ENCODE measurements at regions not wholly inside any gene's neighbourhood (a gene's known extent, or its start where the extent isn't known, plus 50 kb on each side); places are given as distances from the start of the nearest gene placed in this dataset.
A peak's percentile ranks its signal among the peaks of the same experiment; 100 is the strongest.

DNA sequence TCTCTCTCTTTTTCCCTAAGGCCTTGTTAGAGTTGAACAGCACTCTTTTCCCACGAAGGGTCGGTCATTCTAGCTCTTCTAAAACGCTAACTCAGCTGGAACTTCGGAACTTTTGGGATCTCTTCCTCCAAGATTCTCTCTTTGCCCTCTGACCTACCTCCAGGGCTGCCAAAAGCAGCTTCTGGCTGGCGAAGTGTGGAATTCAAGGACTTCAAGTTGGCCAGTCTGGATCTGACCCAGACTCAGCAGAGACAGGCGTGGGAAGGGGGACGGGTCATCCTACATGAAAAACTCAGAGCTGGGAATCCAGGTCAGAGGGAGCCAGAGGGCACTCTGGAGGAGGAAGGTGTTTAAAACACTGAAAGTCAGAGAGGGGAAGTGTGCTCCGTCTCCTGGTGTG is 305.5 kb upstream of the HDAC4 start:
- peak in 1 of 2 experiments; percentile 10 for DNase-seq (ENCODE audit: low read depth in 1 of 2, low spot score in 1 of 2)
- in situ Hi-C loops (cut with HindIII; ENCODE audit: low pct_unique_long_range_greater_than_20kb, low sequenced_read_pairs), result no loop called here
- no peak for TF ChIP-seq JUND (IDR thresholded peaks at IDR 0.05; ENCODE audit: low read depth)

GRCh38 chr2:239704737-239705136 is 303.9 kb upstream of the HDAC4 start:
- no peak for TF ChIP-seq JUND (IDR thresholded peaks at IDR 0.05; ENCODE audit: low read depth)
- no peak for DNase-seq (ENCODE audit: low read depth in 1 of 2, low spot score in 1 of 2)
- in situ Hi-C loops (cut with HindIII; ENCODE audit: low pct_unique_long_range_greater_than_20kb, low sequenced_read_pairs), result no loop called here

- no peak for TF ChIP-seq JUND (IDR thresholded peaks at IDR 0.05; ENCODE audit: low read depth)
- no peak for DNase-seq (ENCODE audit: low read depth in 1 of 2, low spot score in 1 of 2)
- in situ Hi-C loops (cut with HindIII; ENCODE audit: low pct_unique_long_range_greater_than_20kb, low sequenced_read_pairs), result no loop called here
Observed at GRCh38 chr2:239703834-239704233, 303.0 kb upstream of the HDAC4 start.

- in situ Hi-C loops (cut with HindIII; ENCODE audit: low pct_unique_long_range_greater_than_20kb, low sequenced_read_pairs), result no loop called here
- no peak for DNase-seq (ENCODE audit: low read depth in 1 of 2, low spot score in 1 of 2)
Observed at GRCh38 chr2:239700686-239701345, 300.0 kb upstream of the HDAC4 start.

GRCh38 chr2:239697399-239698164 is 296.8 kb upstream of the HDAC4 start:
- in situ Hi-C loops (cut with HindIII; ENCODE audit: low pct_unique_long_range_greater_than_20kb, low sequenced_read_pairs), result no loop called here
- no peak for TF ChIP-seq JUND (IDR thresholded peaks at IDR 0.05; ENCODE audit: low read depth)
- DNase-seq (ENCODE audit: low read depth in 1 of 2, low spot score in 1 of 2), result peak in 1 of 2 experiments; percentile 29

More at GRCh38 chr2:239700686-239701345, 300.0 kb upstream of the HDAC4 start:
- TF ChIP-seq JUND (IDR thresholded peaks at IDR 0.05; ENCODE audit: low read depth), result no peak

DNA sequence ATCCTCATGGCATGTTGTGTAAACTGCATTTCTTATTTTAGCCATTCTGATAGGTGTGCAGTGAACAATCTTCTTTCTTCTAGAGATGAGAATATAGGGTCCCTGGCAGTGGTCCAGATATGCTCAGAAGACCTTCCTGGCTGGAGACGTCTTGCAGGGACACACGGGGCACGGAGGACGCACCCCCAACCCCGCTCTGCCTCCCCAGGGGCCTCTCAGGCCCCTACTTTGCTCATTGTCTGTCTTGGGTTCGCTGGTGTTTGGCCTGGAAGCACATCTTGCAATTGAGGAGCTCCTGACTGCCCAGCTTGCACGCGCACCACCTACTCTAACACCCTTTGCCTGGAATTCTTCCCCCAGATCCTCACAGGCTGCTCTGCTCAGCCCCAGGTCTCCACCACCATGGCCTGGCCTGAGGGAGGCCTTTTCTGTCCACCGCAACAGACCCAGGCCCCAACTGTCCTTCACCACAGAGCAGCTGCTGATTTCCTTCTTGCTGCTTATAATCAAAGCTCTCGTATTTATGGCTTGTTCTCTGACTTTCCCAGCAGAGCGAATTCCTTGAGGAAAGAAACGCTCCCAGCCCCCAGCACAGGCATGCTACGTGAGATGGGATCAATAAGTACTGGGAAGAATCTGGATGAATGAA is 295.9 kb upstream of the HDAC4 start:
- TF ChIP-seq JUND (IDR thresholded peaks at IDR 0.05; ENCODE audit: low read depth), result no peak
- in situ Hi-C loops (cut with HindIII; ENCODE audit: low pct_unique_long_range_greater_than_20kb, low sequenced_read_pairs), result no loop called here
- no peak for DNase-seq (ENCODE audit: low read depth in 1 of 2, low spot score in 1 of 2)

DNA sequence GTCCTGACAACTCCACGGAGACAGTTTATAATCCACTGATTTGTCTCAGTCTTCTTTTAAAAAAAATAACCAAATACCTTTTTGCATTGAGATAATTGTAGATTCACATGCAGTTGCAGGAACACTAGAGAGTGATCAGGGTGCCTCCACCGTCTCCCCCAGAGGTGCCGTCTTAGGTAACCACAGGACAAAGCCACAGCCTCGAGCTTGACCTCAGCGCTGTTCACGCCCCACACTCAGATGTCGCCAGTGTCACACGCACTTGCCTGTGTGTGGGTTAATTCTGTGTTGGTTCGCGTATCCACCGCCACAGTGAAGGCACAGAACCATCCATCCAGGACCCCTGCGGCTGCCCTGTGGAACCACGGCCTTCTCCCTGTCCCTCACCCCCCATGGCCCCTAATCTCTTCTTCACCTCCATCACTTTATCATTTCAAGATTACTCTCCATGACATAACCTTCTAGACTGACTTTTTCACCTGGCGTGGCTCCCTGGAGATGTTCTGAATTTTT is 295.0 kb upstream of the HDAC4 start:
- in situ Hi-C loops (cut with HindIII; ENCODE audit: low pct_unique_long_range_greater_than_20kb, low sequenced_read_pairs), result no loop called here
- TF ChIP-seq JUND (IDR thresholded peaks at IDR 0.05; ENCODE audit: low read depth), result no peak

GRCh38 chr2:239695106-239695727 is 294.4 kb upstream of the HDAC4 start:
- in situ Hi-C loops (cut with HindIII; ENCODE audit: low pct_unique_long_range_greater_than_20kb, low sequenced_read_pairs), result no loop called here
- DNase-seq (ENCODE audit: low read depth in 1 of 2, low spot score in 1 of 2), result no peak
- TF ChIP-seq JUND (IDR thresholded peaks at IDR 0.05; ENCODE audit: low read depth), result no peak

More for the DNA sequence above, 295.0 kb upstream of the HDAC4 start:
- no peak for DNase-seq (ENCODE audit: low read depth in 1 of 2, low spot score in 1 of 2)

DNA sequence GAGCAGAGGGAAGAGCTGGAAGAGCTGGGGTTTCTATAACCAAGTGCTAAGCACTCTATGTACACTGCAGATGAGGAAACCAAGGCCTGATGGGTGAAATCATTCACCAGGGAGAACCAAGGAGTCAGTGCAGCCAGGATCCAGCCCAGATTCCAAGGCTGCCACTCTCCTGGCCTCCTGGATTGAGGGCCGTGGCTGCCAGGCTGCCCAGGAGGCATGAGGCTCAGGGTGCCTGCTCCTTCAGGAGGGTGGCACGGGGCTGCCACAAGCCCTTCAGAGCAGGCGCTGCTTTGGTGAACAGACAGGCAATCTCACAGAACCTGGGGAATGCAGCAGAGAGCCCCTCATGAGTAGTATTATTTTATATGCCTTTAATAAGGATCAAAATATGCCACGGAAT is 293.7 kb upstream of the HDAC4 start:
- no peak for DNase-seq (ENCODE audit: low read depth in 1 of 2, low spot score in 1 of 2)
- in situ Hi-C loops (cut with HindIII; ENCODE audit: low pct_unique_long_range_greater_than_20kb, low sequenced_read_pairs), result no loop called here
- no peak for TF ChIP-seq JUND (IDR thresholded peaks at IDR 0.05; ENCODE audit: low read depth)

DNA sequence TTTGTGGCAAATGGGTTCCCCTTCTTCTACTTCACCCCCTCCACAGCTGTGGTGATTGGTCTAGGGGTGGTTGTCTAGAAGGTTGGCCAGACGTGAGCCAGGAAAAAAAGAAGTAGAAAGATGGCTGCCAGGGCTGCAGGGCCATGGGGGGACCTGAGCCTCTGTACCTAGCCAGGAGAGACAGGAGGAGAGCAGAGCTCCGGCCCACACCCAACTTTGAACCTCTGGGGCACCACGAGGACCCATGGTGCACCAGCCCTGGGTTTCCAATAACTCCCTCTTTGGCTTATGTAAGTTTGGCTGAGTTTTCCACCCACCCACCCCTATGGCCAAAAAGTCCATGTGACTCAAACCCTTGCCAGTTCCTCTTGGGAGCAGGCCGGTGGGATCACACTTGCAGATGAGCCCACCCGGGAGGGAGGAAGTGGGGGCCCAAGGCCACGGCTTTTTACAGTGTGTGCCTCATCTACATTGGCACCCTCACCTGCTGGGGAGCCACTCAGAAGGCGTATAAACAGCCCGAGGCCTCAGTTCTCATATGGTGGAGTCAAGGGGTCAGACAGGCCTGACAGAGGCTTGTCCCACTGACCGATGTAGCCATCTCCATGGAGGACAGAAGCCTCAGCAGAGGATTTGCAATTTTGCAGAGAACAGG is 293.1 kb upstream of the HDAC4 start:
- no peak for TF ChIP-seq JUND (IDR thresholded peaks at IDR 0.05; ENCODE audit: low read depth)
- in situ Hi-C loops (cut with HindIII; ENCODE audit: low pct_unique_long_range_greater_than_20kb, low sequenced_read_pairs), result no loop called here
- no peak for DNase-seq (ENCODE audit: low read depth in 1 of 2, low spot score in 1 of 2)

- no peak for TF ChIP-seq JUND (IDR thresholded peaks at IDR 0.05; ENCODE audit: low read depth)
- in situ Hi-C loops (cut with HindIII; ENCODE audit: low pct_unique_long_range_greater_than_20kb, low sequenced_read_pairs), result no loop called here
Observed at GRCh38 chr2:239693330-239693729, 292.5 kb upstream of the HDAC4 start.

GRCh38 chr2:239692919-239693318 is 292.1 kb upstream of the HDAC4 start:
- TF ChIP-seq JUND (IDR thresholded peaks at IDR 0.05; ENCODE audit: low read depth), result no peak
- DNase-seq (ENCODE audit: low read depth in 1 of 2, low spot score in 1 of 2), result no peak
- in situ Hi-C loops (cut with HindIII; ENCODE audit: low pct_unique_long_range_greater_than_20kb, low sequenced_read_pairs), result no loop called here

More at GRCh38 chr2:239693330-239693729, 292.5 kb upstream of the HDAC4 start:
- DNase-seq (ENCODE audit: low read depth in 1 of 2, low spot score in 1 of 2), result no peak
